SH-SY5Y (cell line): ENCODE measurements at regions not wholly inside any gene's neighbourhood (a gene's known extent, or its start where the extent isn't known, plus 50 kb on each side); places are given as distances from the start of the nearest gene placed in this dataset.

Source experiments
- GATA2 ChIP-seq: IDR thresholded peaks from 2 replicates; pipeline ENCODE4 v1.6.1; 2011; ENCODE audit warnings: mild to moderate bottlenecking, low read depth, low read length
- GATA3 ChIP-seq: IDR thresholded peaks from 2 replicates; pipeline ENCODE4 v1.6.1; 2011; ENCODE audit warnings: low read depth, mild to moderate bottlenecking, low read length, moderate library complexity

DNA sequence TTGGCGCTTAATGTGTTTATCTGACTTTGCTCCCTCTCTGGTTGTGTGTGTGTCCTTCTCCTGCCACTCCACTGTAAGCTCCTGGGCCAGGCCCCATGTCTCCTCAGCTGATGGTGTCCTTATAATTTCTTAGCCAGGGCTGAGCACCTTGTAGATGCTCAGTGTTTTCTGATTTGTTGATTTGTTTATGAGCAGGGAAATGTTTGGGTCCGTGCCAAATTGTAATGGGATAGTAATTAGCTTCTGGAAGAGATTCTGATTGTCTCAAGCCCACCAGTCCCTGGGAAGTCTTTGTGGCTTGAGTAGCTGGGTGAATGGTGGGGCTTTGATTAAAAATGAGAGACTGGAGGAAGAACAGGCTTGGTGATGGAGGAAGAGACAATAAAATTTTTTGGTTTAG, 270.5 kb downstream of the MYCN start:
- TF ChIP-seq GATA3 (no peak), GATA2 (no peak)
